Natural killer cell (primary cell): ENCODE measurements at regions not wholly inside any gene's neighbourhood (a gene's known extent, or its start where the extent isn't known, plus 50 kb on each side); places are given as distances from the start of the nearest gene placed in this dataset.

Experiments used
- ATAC-seq, 3 donors: fragments of 150-1000 bp in 2 of 3; fragments of 200-7000 bp in 1 of 3; cut with Tn5 transposase; 1 replicate in 1 of 3; 2 replicates in 2 of 3; pipeline ENCODE4 v1.10.0; 2021; ENCODE audit warnings: mild to moderate bottlenecking in 2 of 3, moderate library complexity in 2 of 3
- DNase-seq, 2 donors: peaks; one replicate each; pipeline versions ENCODE4 v3.0.0 to v3.0.0-alpha.2; 2013 to 2021; ENCODE audit warnings: mixed read lengths in 1 of 2
- H3K27ac ChIP-seq: one replicate; pipeline ENCODE4 v1.5.1; 2013; ENCODE audit warnings: mild to moderate bottlenecking, low read length
- H3K27me3 ChIP-seq: one replicate; pipeline ENCODE4 v1.6.1; 2013; ENCODE audit warnings: low read length; ENCODE audit not compliant: control insufficient read depth, insufficient read depth
- H3K36me3 ChIP-seq: one replicate; pipeline ENCODE4 v1.6.1; 2013; ENCODE audit warnings: low read length; ENCODE audit not compliant: control insufficient read depth, insufficient read depth
- H3K4me1 ChIP-seq: one replicate; pipeline ENCODE4 v1.6.1; 2013; ENCODE audit warnings: low read length; ENCODE audit not compliant: control insufficient read depth, insufficient read depth
- H3K4me3 ChIP-seq: one replicate; pipeline ENCODE4 v1.5.1; 2013; ENCODE audit warnings: low read length
- H3K9me3 ChIP-seq: one replicate; pipeline ENCODE4 v1.6.1; 2013; ENCODE audit warnings: low read length; ENCODE audit not compliant: control insufficient read depth, insufficient read depth
- H3K27ac Mint-ChIP-seq, 2 donors: one replicate each; pipeline ENCODE4 v1.8.0; 2022; ENCODE audit warnings: mild to moderate bottlenecking in 2 of 2, mixed read lengths in 2 of 2, moderate library complexity in 1 of 2
- H3K27me3 Mint-ChIP-seq, 2 donors: one replicate each; pipeline ENCODE4 v1.8.0; 2022; ENCODE audit warnings: low read depth in 2 of 2, mixed read lengths in 2 of 2
- H3K36me3 Mint-ChIP-seq: one replicate; pipeline ENCODE4 v1.8.0; 2022; ENCODE audit warnings: mixed read lengths
- H3K4me1 Mint-ChIP-seq, 2 donors: one replicate each; pipeline ENCODE4 v1.8.0; 2022; ENCODE audit warnings: mixed read lengths in 2 of 2
- H3K4me3 Mint-ChIP-seq: one replicate; pipeline ENCODE4 v1.8.0; 2022; ENCODE audit warnings: mild to moderate bottlenecking, moderate library complexity, mixed read lengths
- H3K9me3 Mint-ChIP-seq, 2 donors: one replicate each; pipeline ENCODE4 v1.8.0; 2022; ENCODE audit warnings: mixed read lengths in 2 of 2
- CTCF ChIP-seq: fragments of 200-600 bp; IDR thresholded peaks from one replicate; pipeline ENCODE4 v1.8.0; 2022; ENCODE audit warnings: antibody characterized with exemption
- WGBS: methylation state at CpG from one replicate; pipeline ENCODE4 v1.1.7; 2013; ENCODE audit warnings: missing lambda C conversion rate; ENCODE audit not compliant: insufficient coverage; 5-methylcytosine and 5-hydroxymethylcytosine counted together
- intact Hi-C: fragments of 100-400 bp; cut with micrococcal nuclease; formaldehyde crosslinking; loops from one replicate; pipeline ENCODE4 v1.14.2; 2022

DNA sequence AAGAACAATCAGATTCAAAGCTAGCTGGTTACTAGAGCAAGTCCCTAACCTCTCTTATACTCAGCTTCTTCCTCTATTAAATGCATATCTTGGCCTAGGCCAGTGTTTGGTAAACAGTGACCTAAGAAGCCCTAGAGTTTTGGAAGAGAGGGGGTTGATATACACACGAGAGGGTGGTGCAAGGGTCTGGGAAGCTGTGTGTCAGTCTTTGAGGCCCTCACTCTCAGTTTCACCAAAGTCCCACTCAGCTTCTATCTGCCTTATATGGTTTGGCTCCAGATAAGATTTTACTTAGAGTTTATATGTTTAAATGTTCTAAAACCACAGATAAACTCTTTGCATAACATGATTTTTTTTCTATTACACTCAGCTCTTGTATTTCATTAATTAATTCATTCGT is 526.1 kb upstream of the BTBD3 start:
- H3K27ac Mint-ChIP-seq, result no peak overlapping the region
- no peaks in the 10 kb centered on the region for H3K4me1 ChIP-seq
- intact Hi-C loops, result no loop called here
- no peaks in the 10 kb centered on the region for H3K9me3 ChIP-seq
- H3K4me3 ChIP-seq, result no peak overlapping the region
- no peak overlapping the region for H3K4me3 Mint-ChIP-seq
- no peak for ATAC-seq
- DNase-seq, result no peak
- peaks cover 0 to 3% of the 10 kb centered on the region in 2 donors for H3K9me3 Mint-ChIP-seq
- H3K27me3 ChIP-seq, result no peaks in the 10 kb centered on the region
- no peaks in the 10 kb centered on the region for H3K4me1 Mint-ChIP-seq
- no peak for TF ChIP-seq CTCF
- H3K27ac ChIP-seq, result no peak overlapping the region
- no peaks in the 10 kb centered on the region for H3K27me3 Mint-ChIP-seq
- H3K36me3 ChIP-seq, result no peaks in the 10 kb centered on the region
- H3K36me3 Mint-ChIP-seq, result no peaks in the 10 kb centered on the region
- WGBS, result 71% methylated on average over 1 of the region's 2 CpGs

- H3K27me3 Mint-ChIP-seq, result no peaks in the 10 kb centered on the region
- intact Hi-C loops, result no loop called here
- no peak overlapping the region for H3K4me3 Mint-ChIP-seq
- Histone ChIP-seq H3K4me3 (no peak overlapping the region), H3K4me1 (no peaks in the 10 kb centered on the region), H3K27ac (no peak overlapping the region), H3K9me3 (no peaks in the 10 kb centered on the region), H3K36me3 (no peaks in the 10 kb centered on the region), H3K27me3 (no peaks in the 10 kb centered on the region)
- ATAC-seq (no peak), DNase-seq (no peak)
- no peaks in the 10 kb centered on the region for H3K4me1 Mint-ChIP-seq
- no peak overlapping the region for H3K27ac Mint-ChIP-seq
- TF ChIP-seq CTCF, result no peak
- no peaks in the 10 kb centered on the region for H3K36me3 Mint-ChIP-seq
- WGBS, result 89% methylated on average over 1 of the region's 2 CpGs
- H3K9me3 Mint-ChIP-seq, result no peaks in the 10 kb centered on the region
Observed at GRCh38 chr20:11394145-11394833, 523.4 kb upstream of the BTBD3 start.

DNA sequence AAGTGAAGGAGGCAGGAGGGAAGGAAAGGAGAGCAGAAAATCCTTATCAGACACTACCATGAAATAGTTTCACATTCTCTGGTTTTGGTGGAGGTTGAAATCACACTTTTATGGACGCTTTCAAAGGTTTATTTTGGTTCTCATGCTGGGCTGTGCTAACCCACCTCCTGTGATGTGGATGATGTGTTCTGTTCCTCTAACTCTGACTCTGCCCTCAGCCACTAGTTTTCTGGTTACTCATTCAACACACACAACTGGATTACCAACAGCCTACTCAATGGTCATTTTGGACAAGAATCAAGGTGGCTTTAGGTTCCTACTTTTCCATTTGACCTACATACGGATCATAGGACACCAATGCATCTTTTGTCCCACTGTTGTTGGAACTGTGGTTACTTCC is 522.1 kb upstream of the BTBD3 start:
- Histone ChIP-seq H3K9me3 (no peaks in the 10 kb centered on the region), H3K27me3 (no peaks in the 10 kb centered on the region), H3K27ac (no peak overlapping the region), H3K4me3 (no peak overlapping the region), H3K4me1 (no peaks in the 10 kb centered on the region), H3K36me3 (no peaks in the 10 kb centered on the region)
- Mint-ChIP-seq H3K4me1 (no peaks in the 10 kb centered on the region), H3K36me3 (no peaks in the 10 kb centered on the region), H3K4me3 (no peak overlapping the region), H3K27ac (no peak overlapping the region), H3K27me3 (no peaks in the 10 kb centered on the region), H3K9me3 (peaks cover 0 to 2% of the 10 kb centered on the region in 2 donors)
- intact Hi-C loops, result no loop called here
- 86% methylated on average over 1 of the region's 2 CpGs for WGBS
- ATAC-seq, result no peak
- DNase-seq, result no peak
- TF ChIP-seq CTCF, result no peak

- H3K36me3 ChIP-seq, result no peaks in the 10 kb centered on the region
- 81% methylated on average over 3 of the region's 3 CpGs for WGBS
- no peaks in the 10 kb centered on the region for H3K4me1 Mint-ChIP-seq
- no peaks in the 10 kb centered on the region for H3K36me3 Mint-ChIP-seq
- peaks cover 4 to 7% of the 10 kb centered on the region in 2 donors for H3K9me3 Mint-ChIP-seq
- H3K27me3 ChIP-seq, result no peaks in the 10 kb centered on the region
- no peak overlapping the region for H3K27ac ChIP-seq
- H3K27me3 Mint-ChIP-seq, result no peaks in the 10 kb centered on the region
- H3K4me3 Mint-ChIP-seq, result no peak overlapping the region
- H3K4me1 ChIP-seq, result no peaks in the 10 kb centered on the region
- intact Hi-C loops, result no loop called here
- no peak overlapping the region for H3K27ac Mint-ChIP-seq
- DNase-seq (no peak), ATAC-seq (no peak)
- H3K9me3 ChIP-seq, result no peaks in the 10 kb centered on the region
- TF ChIP-seq CTCF, result no peak
- no peak overlapping the region for H3K4me3 ChIP-seq
Observed at GRCh38 chr20:11401988-11402387, 515.7 kb upstream of the BTBD3 start.
